ENCODE measurements at regions not wholly inside any gene's neighbourhood (a gene's known extent, or its start where the extent isn't known, plus 50 kb on each side); places are given as distances from the start of the nearest gene placed in this dataset.

GRCh38 chr6:23306251-23306950, 737.0 kb downstream of the HDGFL1 start:
- H4K20me1 ChIP-seq (ENCODE audit: insufficient read depth, poor library complexity, severe bottlenecking) = no peaks in the 10 kb centered on the region
- no peak overlapping the region for H3K4me2 ChIP-seq
- H3K4me1 ChIP-seq (ENCODE audit: insufficient read depth) = no peaks in the 10 kb centered on the region
- no peaks in the 10 kb centered on the region for H3K9me3 ChIP-seq (ENCODE audit: low read depth)
- no peak for DNase-seq (ENCODE audit: low spot score)
- H3K27ac ChIP-seq = no peak overlapping the region
- no peak overlapping the region for H3K4me3 ChIP-seq
- no peak overlapping the region for H2AFZ ChIP-seq
- H3K79me2 ChIP-seq = no peaks in the 10 kb centered on the region
- TF ChIP-seq, protein P1, sequence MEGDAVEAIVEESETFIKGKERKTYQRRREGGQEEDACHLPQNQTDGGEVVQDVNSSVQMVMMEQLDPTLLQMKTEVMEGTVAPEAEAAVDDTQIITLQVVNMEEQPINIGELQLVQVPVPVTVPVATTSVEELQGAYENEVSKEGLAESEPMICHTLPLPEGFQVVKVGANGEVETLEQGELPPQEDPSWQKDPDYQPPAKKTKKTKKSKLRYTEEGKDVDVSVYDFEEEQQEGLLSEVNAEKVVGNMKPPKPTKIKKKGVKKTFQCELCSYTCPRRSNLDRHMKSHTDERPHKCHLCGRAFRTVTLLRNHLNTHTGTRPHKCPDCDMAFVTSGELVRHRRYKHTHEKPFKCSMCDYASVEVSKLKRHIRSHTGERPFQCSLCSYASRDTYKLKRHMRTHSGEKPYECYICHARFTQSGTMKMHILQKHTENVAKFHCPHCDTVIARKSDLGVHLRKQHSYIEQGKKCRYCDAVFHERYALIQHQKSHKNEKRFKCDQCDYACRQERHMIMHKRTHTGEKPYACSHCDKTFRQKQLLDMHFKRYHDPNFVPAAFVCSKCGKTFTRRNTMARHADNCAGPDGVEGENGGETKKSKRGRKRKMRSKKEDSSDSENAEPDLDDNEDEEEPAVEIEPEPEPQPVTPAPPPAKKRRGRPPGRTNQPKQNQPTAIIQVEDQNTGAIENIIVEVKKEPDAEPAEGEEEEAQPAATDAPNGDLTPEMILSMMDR (IDR thresholded peaks at IDR 0.05; ENCODE audit: poor library complexity) = no peak
- TF ChIP-seq EZH2 (IDR thresholded peaks at IDR 0.05; ENCODE audit: borderline replicate concordance) (no peak), EZH2phosphoT487 (IDR thresholded peaks at IDR 0.05; ENCODE audit: low read depth, severe bottlenecking, unreplicated experiment) (no peak)
- no peaks in the 10 kb centered on the region for H3K27me3 ChIP-seq
- H3K36me3 ChIP-seq (replicated peaks; ENCODE audit: insufficient read depth, low read depth) = no peaks in the 10 kb centered on the region
- 74% methylated on average over 2 of the region's 2 CpGs for WGBS (ENCODE audit: low lambda C conversion rate, missing lambda C conversion rate)
- H3K9me2 ChIP-seq (replicated peaks; ENCODE audit: insufficient read depth) = no peaks in the 10 kb centered on the region

DNA sequence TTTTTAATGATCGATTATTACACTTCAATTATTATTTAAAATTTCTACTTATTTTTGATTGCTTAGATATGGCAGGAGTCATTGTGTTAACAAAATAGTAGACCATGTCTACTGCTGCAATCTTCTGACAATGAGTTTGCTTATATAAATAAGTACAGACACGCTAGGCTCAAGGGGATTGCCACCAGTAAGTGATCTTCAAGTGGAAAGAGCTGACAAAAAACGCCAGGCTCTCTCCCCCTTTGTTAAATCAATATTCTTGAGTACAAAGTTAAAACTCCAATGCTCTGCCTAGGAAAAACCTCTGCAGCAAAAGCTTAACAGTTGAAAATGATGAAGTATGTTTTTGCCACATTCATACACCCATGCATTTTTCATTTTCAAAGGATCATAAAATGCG, 738.1 kb downstream of the HDGFL1 start:
- WGBS (ENCODE audit: low lambda C conversion rate, missing lambda C conversion rate) = 77% methylated on average over 4 of the region's 4 CpGs
- Histone ChIP-seq H3K4me2 (no peak overlapping the region), H3K79me2 (no peaks in the 10 kb centered on the region), H3K4me3 (no peak overlapping the region), H4K20me1 (ENCODE audit: insufficient read depth, poor library complexity, severe bottlenecking) (no peaks in the 10 kb centered on the region), H2AFZ (no peak overlapping the region), H3K9me3 (ENCODE audit: low read depth) (no peaks in the 10 kb centered on the region), H3K4me1 (ENCODE audit: insufficient read depth) (no peaks in the 10 kb centered on the region), H3K27ac (no peak overlapping the region), H3K36me3 (replicated peaks; ENCODE audit: insufficient read depth, low read depth) (no peaks in the 10 kb centered on the region), H3K9me2 (replicated peaks; ENCODE audit: insufficient read depth) (no peaks in the 10 kb centered on the region), H3K27me3 (no peaks in the 10 kb centered on the region)
- TF ChIP-seq EZH2phosphoT487 (IDR thresholded peaks at IDR 0.05; ENCODE audit: low read depth, severe bottlenecking, unreplicated experiment) (no peak), EZH2 (IDR thresholded peaks at IDR 0.05; ENCODE audit: borderline replicate concordance) (no peak)
- TF ChIP-seq, protein P1 (IDR thresholded peaks at IDR 0.05; ENCODE audit: poor library complexity) = no peak
- DNase-seq (ENCODE audit: low spot score) = no peak

DNA sequence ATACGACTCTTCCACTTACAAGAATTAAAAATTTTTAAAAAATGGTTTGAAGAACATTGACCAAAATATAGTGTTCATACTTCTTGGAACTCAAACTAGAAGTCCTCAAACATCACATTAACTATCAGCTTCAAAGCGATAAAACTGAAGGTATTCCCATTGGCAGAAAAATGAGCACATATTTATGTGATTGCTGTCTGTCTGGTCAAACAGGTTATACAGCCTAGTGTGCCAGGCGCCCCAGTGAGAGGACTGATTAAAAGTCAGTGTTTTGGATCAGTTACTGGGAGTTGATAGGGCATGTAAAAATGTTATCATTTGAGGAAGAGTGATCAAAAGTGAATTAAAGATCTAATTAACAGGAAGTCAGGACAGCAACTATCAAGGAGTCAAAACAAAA, 738.8 kb downstream of the HDGFL1 start:
- WGBS (ENCODE audit: low lambda C conversion rate, missing lambda C conversion rate) = 59% methylated on average over 3 of the region's 3 CpGs
- Histone ChIP-seq H3K9me2 (replicated peaks; ENCODE audit: insufficient read depth) (no peaks in the 10 kb centered on the region), H3K4me3 (no peak overlapping the region), H3K27me3 (no peaks in the 10 kb centered on the region), H3K4me2 (no peak overlapping the region), H3K9me3 (ENCODE audit: low read depth) (no peaks in the 10 kb centered on the region), H3K27ac (no peak overlapping the region), H4K20me1 (ENCODE audit: insufficient read depth, poor library complexity, severe bottlenecking) (no peaks in the 10 kb centered on the region), H3K79me2 (no peaks in the 10 kb centered on the region), H3K36me3 (replicated peaks; ENCODE audit: insufficient read depth, low read depth) (no peaks in the 10 kb centered on the region), H2AFZ (no peak overlapping the region), H3K4me1 (ENCODE audit: insufficient read depth) (no peaks in the 10 kb centered on the region)
- TF ChIP-seq EZH2phosphoT487 (IDR thresholded peaks at IDR 0.05; ENCODE audit: low read depth, severe bottlenecking, unreplicated experiment) = no peak
- TF ChIP-seq, protein P1 (IDR thresholded peaks at IDR 0.05; ENCODE audit: poor library complexity) = no peak
- no peak for TF ChIP-seq EZH2 (IDR thresholded peaks at IDR 0.05; ENCODE audit: borderline replicate concordance)
- DNase-seq (ENCODE audit: low spot score) = no peak
